HepG2 (cell line): ENCODE measurements at regions not wholly inside any gene's neighbourhood (a gene's known extent, or its start where the extent isn't known, plus 50 kb on each side); places are given as distances from the start of the nearest gene placed in this dataset.

Source experiments
- ARHGAP35 ChIP-seq: sonication (generic); formaldehyde crosslinking; IDR thresholded peaks from 2 replicates; pipeline ENCODE4 v1.9.0; 2022; ENCODE audit warnings: mild to moderate bottlenecking, inconsistent platforms, moderate library complexity, missing genetic modification reagents, borderline replicate concordance
- CTCF ChIP-seq: sonication (generic); formaldehyde crosslinking; IDR thresholded peaks from 2 replicates; pipeline ENCODE4 v1.5.0; 2020; ENCODE audit warnings: mild to moderate bottlenecking, missing genetic modification reagents, moderate library complexity
- FIP1L1 ChIP-seq: fragments of 200-400 bp; formaldehyde crosslinking; IDR thresholded peaks from 2 replicates; pipeline ENCODE4 v1.6.1; 2018; ENCODE audit warnings: low read depth, mild to moderate bottlenecking, low read length, moderate library complexity, borderline replicate concordance; ENCODE audit not compliant: insufficient read depth
- GABPB1 ChIP-seq: IDR thresholded peaks from 2 replicates; pipeline ENCODE4 v1.6.1; 2016; ENCODE audit warnings: mild to moderate bottlenecking, missing genetic modification reagents, moderate library complexity, missing compliant biosample characterization
- TGIF2 ChIP-seq: IDR thresholded peaks from 2 replicates; pipeline ENCODE4 v1.6.1; 2016; ENCODE audit warnings: control low read depth, missing compliant biosample characterization
- ZNF124 ChIP-seq: sonication (generic); formaldehyde crosslinking; IDR thresholded peaks from 2 replicates; pipeline ENCODE4 v1.4.0; 2020; ENCODE audit warnings: missing genetic modification reagents
- ZNF350 ChIP-seq: sonication (generic); formaldehyde crosslinking; IDR thresholded peaks from 2 replicates; pipeline ENCODE4 v1.4.0; 2020; ENCODE audit warnings: mild to moderate bottlenecking, low read depth, missing genetic modification reagents, borderline replicate concordance
- TF ChIP-seq, protein P1 (sequence below), 2 experiments: fragments of 450-650 bp in 1 of 2; sonication (generic) in 1 of 2; formaldehyde crosslinking in 1 of 2; IDR thresholded peaks; 2 replicates each; pipeline versions ENCODE4 v1.6.1 to v1.8.0; 2016 to 2022; ENCODE audit warnings: antibody characterized with exemption in 1 of 2, mild to moderate bottlenecking in 1 of 2, missing genetic modification reagents in 1 of 2
- TF ChIP-seq, protein P2 (sequence below): sonication (generic); formaldehyde crosslinking; IDR thresholded peaks from 2 replicates; pipeline ENCODE4 v1.4.0; 2020; ENCODE audit warnings: missing genetic modification reagents, mild to moderate bottlenecking, borderline replicate concordance
- TF ChIP-seq, protein P3 (sequence below): sonication (generic); formaldehyde crosslinking; IDR thresholded peaks from 2 replicates; pipeline ENCODE4 v1.4.0; 2020; ENCODE audit warnings: low read depth, mild to moderate bottlenecking, missing genetic modification reagents

GRCh38 chr11:93922830-93923229 lies 72.4 kb upstream of the VSTM5 start:
- TF ChIP-seq ZNF124 (CRISPR knock-in tag) (0 out of 2 replicates have a peak, but pooled peaks have one; percentile 32), CTCF (CRISPR knock-in tag) (no peak), ARHGAP35 (CRISPR knock-in tag) (no peak), TGIF2 (CRISPR knock-in tag) (no peak), FIP1L1 (no peak), GABPB1 (CRISPR knock-in tag) (no peak; the same call in 1 of the 2 replicates), ZNF350 (no peak)
- TF ChIP-seq, protein P1, sequence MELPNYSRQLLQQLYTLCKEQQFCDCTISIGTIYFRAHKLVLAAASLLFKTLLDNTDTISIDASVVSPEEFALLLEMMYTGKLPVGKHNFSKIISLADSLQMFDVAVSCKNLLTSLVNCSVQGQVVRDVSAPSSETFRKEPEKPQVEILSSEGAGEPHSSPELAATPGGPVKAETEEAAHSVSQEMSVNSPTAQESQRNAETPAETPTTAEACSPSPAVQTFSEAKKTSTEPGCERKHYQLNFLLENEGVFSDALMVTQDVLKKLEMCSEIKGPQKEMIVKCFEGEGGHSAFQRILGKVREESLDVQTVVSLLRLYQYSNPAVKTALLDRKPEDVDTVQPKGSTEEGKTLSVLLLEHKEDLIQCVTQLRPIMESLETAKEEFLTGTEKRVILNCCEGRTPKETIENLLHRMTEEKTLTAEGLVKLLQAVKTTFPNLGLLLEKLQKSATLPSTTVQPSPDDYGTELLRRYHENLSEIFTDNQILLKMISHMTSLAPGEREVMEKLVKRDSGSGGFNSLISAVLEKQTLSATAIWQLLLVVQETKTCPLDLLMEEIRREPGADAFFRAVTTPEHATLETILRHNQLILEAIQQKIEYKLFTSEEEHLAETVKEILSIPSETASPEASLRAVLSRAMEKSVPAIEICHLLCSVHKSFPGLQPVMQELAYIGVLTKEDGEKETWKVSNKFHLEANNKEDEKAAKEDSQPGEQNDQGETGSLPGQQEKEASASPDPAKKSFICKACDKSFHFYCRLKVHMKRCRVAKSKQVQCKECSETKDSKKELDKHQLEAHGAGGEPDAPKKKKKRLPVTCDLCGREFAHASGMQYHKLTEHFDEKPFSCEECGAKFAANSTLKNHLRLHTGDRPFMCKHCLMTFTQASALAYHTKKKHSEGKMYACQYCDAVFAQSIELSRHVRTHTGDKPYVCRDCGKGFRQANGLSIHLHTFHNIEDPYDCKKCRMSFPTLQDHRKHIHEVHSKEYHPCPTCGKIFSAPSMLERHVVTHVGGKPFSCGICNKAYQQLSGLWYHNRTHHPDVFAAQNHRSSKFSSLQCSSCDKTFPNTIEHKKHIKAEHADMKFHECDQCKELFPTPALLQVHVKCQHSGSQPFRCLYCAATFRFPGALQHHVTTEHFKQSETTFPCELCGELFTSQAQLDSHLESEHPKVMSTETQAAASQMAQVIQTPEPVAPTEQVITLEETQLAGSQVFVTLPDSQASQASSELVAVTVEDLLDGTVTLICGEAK (IDR thresholded peaks at IDR 0.05) = no peak
- TF ChIP-seq, protein P1 (CRISPR knock-in tag; IDR thresholded peaks at IDR 0.05) = no peak
- TF ChIP-seq, protein P2, sequence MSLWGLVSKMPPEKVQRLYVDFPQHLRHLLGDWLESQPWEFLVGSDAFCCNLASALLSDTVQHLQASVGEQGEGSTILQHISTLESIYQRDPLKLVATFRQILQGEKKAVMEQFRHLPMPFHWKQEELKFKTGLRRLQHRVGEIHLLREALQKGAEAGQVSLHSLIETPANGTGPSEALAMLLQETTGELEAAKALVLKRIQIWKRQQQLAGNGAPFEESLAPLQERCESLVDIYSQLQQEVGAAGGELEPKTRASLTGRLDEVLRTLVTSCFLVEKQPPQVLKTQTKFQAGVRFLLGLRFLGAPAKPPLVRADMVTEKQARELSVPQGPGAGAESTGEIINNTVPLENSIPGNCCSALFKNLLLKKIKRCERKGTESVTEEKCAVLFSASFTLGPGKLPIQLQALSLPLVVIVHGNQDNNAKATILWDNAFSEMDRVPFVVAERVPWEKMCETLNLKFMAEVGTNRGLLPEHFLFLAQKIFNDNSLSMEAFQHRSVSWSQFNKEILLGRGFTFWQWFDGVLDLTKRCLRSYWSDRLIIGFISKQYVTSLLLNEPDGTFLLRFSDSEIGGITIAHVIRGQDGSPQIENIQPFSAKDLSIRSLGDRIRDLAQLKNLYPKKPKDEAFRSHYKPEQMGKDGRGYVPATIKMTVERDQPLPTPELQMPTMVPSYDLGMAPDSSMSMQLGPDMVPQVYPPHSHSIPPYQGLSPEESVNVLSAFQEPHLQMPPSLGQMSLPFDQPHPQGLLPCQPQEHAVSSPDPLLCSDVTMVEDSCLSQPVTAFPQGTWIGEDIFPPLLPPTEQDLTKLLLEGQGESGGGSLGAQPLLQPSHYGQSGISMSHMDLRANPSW (CRISPR knock-in tag) = no peak
- TF ChIP-seq, protein P3, sequence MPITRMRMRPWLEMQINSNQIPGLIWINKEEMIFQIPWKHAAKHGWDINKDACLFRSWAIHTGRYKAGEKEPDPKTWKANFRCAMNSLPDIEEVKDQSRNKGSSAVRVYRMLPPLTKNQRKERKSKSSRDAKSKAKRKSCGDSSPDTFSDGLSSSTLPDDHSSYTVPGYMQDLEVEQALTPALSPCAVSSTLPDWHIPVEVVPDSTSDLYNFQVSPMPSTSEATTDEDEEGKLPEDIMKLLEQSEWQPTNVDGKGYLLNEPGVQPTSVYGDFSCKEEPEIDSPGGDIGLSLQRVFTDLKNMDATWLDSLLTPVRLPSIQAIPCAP (CRISPR knock-in tag) = no peak
